GM18517 (cell line): ENCODE measurements at regions not wholly inside any gene's neighbourhood (a gene's known extent, or its start where the extent isn't known, plus 50 kb on each side); places are given as distances from the start of the nearest gene placed in this dataset.

Experiments used
- ATAC-seq: cut with Tn5 transposase; IDR thresholded peaks from one replicate; pipeline ENCODE4 v1.9.1; 2021; ENCODE audit warnings: mild to moderate bottlenecking, moderate library complexity; ENCODE audit not compliant: unreplicated experiment

- ATAC-seq, result no peak
Observed at GRCh38 chr16:59941594-59941993, 1207.5 kb upstream of the GOT2 start.

DNA sequence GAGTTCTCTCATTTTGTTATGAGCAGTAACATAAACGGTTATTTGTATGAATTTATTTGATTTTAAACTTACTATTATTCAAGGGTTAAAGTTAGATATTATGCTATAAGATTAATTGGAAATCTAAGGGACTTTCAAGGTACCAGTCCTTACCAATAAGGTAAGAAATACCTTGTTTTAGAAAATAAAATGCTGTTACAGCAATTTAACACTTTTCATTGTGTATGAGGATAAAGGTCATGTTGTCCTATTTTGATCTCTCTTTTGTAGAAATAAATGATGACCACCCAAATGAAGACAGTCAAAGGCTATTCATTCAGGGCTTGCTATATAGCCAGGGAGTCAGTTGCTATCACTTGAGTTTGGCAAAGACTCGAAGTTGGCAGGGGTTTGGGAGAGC is 1185.9 kb upstream of the GOT2 start:
- ATAC-seq, result no peak

GRCh38 chr16:59913666-59914065 is 1179.5 kb upstream of the GOT2 start:
- no peak for ATAC-seq

- ATAC-seq, result no peak
Observed at GRCh38 chr16:59909262-59909661, 1175.1 kb upstream of the GOT2 start.

- no peak for ATAC-seq
Observed at GRCh38 chr16:59907611-59908010, 1173.5 kb upstream of the GOT2 start.

DNA sequence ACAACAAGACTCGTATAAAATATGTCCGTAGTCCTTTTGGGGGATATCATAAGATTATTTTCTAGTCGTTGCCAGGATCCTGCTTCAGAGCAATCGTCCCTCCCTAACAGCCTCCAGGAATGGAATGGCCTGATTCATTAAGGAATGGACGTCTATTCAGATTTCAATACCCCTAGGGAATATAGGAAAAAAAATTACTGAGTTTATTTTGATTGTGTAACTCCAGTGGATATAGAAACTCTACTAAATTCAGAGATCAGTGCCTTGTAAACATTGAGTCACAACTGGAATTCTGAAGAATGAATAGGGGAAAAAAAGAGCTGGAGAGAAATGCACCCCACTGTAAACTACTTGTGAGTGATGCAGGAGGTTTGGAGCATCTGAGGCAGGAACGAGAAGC is 1171.5 kb upstream of the GOT2 start:
- ATAC-seq, result no peak

- ATAC-seq, result no peak
Observed at GRCh38 chr16:59905131-59905530, 1171.0 kb upstream of the GOT2 start.

DNA sequence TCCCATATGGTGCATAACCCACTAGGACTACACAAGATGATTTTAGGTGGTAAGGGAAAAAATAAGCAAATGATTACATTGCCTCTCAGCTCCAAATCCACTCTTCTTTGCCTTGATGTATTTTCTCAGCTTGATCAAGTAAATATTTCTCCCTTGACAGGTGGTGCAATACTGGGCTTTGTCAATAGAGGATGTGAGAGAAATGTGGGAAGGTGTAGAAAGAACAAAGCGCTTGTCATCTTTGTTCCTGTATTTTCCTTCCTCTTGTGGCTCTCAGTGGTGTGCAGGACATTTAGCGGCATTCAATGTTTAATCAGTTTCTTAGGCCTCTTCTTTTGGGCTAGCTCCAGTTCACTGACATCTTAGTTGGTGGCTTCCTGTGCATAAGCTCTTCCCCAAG is 1165.8 kb upstream of the GOT2 start:
- ATAC-seq, result no peak

- ATAC-seq, result no peak
Observed at GRCh38 chr16:59892376-59892775, 1158.3 kb upstream of the GOT2 start.

GRCh38 chr16:59887856-59888255 is 1153.7 kb upstream of the GOT2 start:
- ATAC-seq, result no peak

- no peak for ATAC-seq
Observed at GRCh38 chr16:59886021-59886420, 1151.9 kb upstream of the GOT2 start.

- ATAC-seq, result no peak
Observed at GRCh38 chr16:59881376-59881775, 1147.3 kb upstream of the GOT2 start.

DNA sequence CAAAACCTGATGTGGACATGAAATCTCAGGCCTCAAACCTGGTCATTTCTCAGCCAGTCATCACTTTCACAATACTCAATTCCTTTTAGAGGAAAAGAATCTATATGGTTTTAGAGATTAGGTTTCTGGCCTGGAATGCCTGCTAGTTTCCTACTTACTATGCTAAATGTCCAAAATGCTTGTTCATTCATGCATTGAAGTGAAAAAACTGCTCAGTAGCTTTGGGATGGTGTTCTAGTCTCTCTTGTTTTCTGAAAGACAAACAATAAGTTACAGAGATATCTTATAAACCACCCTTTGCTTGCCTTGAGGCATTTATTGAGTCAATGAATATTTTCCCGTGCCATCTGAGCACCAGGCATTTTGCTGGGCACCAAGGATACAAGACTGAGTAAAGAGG is 1146.5 kb upstream of the GOT2 start:
- no peak for ATAC-seq

DNA sequence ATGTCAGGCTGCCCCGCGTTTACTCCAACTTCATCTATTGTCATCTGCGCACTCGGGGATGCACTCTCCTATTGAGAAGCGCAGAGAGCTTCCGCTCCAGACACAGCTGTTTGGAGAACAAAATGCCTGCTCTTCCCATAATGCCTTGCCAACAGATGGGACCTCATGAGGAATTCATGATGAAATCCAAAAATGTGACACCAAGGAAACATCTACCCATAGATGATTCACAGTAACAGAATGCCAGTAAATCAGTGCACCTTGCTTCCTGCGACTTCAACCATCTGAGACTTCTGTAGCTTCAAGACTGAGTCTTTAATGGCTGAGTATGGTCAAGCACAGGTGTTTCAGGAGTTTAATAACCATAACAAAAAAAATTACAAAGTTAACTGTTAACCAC is 1144.9 kb upstream of the GOT2 start:
- no peak for ATAC-seq

DNA sequence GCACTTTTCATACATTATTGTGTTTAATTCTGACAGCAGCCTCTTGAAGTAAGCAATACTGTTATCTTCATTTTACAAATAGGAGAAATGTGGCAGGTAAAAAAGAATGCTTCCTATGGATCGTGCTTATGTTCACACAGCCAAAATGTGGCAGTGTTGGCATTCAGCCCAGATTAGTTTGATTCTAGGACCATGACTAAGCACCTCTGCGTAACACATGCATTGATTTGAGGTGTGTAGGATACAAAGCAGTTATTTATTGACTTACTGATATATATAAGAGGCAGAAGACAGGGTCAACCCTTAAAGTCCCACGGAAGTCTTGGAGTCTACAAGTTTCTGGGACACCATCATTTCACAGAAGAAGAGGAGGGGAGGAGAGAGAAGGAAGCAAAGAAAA is 1144.4 kb upstream of the GOT2 start:
- no peak for ATAC-seq

DNA sequence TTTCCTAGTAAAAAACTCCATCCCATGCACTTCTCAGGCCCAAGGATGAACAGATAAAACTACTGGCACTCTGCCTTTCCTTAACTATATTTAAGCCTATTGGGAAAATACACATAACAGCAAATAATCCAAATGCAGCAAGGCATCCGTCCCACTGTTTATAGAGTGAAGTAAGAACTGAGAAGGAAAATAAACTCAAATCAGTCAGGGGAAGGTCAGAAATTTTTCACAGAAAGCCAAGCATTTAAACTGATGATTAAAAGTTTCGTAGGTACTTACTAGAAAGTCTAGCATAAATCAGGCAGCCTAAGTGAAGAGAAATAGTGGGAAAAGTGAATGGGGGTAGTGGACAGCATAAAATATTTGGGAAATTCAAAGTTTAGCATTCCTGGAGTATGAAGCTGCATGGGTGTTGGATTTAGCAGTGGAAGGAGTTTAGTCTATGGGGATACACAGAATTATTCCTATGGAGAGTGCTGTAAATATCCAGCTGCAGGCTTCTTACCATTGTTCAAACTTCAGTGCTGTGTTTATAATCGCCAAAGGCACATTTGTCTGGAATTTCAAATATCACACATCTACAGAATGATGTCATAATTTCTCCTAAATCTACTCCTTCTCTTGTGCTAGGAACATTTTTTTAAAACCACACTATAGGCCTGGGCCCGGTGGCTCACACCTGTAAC is 1131.0 kb upstream of the GOT2 start:
- no peak for ATAC-seq

- no peak for ATAC-seq
Observed at GRCh38 chr16:59859676-59860402, 1125.7 kb upstream of the GOT2 start.

DNA sequence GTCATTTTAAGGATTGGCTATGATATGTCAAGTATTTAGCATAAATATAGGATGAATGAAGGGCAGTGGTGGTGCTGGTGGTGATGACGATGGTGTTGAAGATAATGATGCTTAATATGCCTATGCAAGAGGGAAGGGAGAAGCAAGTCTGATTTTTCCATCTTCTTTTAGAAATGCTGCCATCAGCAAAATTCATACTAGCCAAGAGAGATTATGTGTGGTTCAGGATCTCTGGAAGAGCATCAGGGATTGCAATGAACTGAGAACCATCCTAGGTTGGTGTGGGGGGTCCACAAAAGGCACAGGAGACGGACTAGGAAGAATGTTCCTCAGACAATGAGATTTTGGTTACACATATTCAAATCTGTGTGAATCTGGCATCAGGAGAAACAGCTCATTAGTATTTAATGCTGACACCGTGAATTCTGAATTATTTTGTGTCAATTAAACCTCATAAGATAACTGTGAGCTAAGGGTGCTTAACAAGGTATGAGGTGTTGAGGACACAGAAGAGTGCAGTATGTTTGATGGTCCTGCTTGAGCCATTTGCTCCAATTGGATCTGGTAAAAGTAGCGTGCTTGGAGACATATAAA is 1120.8 kb upstream of the GOT2 start:
- ATAC-seq, result no peak

- ATAC-seq, result no peak
Observed at GRCh38 chr16:59849716-59850115, 1115.6 kb upstream of the GOT2 start.

- ATAC-seq, result no peak
Observed at GRCh38 chr16:59848296-59848695, 1114.2 kb upstream of the GOT2 start.

GRCh38 chr16:59840169-59840568 is 1106.1 kb upstream of the GOT2 start:
- ATAC-seq, result no peak

DNA sequence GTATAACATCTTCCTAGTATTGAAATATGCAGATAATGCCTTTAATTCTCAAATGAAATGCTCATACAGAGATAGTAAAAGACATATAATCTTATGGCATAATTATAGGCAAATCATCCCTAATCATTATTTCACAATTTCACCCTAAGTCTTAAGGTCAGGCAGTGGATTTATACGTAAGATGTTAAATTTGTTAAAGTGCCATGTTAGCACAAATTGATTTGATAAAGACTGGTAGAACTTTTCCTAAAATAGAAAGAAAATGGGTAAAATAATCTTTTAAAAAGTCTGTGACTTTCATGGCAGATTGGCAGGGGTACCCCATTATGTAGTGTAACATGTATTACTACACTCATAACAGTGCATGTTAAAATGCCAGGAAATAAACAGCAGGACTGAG is 1092.7 kb upstream of the GOT2 start:
- ATAC-seq, result no peak
